ENCODE measurements at regions not wholly inside any gene's neighbourhood (a gene's known extent, or its start where the extent isn't known, plus 50 kb on each side); places are given as distances from the start of the nearest gene placed in this dataset.

DNA sequence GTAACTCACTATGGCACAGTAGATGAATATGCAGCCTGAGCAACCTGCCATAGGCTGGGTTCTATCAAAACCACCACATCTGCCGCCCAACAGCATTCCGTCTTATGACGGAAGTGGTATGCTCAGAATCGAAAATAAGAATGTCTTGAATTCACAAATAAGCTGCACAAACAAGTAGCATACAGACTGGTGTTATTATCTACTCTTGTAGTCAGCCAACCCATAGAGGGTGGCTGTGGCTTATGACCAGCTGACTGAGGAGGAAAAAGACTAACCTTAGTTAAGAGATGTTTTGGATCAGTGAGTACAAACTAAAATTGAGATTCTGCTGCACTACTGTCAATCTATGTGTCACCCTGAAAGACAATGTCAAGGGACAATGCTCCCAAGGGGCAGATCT, 1255.1 kb upstream of the EYS start:
- TF ChIP-seq, protein P1, sequence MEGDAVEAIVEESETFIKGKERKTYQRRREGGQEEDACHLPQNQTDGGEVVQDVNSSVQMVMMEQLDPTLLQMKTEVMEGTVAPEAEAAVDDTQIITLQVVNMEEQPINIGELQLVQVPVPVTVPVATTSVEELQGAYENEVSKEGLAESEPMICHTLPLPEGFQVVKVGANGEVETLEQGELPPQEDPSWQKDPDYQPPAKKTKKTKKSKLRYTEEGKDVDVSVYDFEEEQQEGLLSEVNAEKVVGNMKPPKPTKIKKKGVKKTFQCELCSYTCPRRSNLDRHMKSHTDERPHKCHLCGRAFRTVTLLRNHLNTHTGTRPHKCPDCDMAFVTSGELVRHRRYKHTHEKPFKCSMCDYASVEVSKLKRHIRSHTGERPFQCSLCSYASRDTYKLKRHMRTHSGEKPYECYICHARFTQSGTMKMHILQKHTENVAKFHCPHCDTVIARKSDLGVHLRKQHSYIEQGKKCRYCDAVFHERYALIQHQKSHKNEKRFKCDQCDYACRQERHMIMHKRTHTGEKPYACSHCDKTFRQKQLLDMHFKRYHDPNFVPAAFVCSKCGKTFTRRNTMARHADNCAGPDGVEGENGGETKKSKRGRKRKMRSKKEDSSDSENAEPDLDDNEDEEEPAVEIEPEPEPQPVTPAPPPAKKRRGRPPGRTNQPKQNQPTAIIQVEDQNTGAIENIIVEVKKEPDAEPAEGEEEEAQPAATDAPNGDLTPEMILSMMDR (conservative IDR thresholded peaks at IDR 0.05), result no peak
- TF ChIP-seq EZH2 (IDR thresholded peaks at IDR 0.05; ENCODE audit: low read depth), result no peak

Measured in PC-9 (cell line).